HuH-7.5 (cell line): ENCODE measurements at regions not wholly inside any gene's neighbourhood (a gene's known extent, or its start where the extent isn't known, plus 50 kb on each side); places are given as distances from the start of the nearest gene placed in this dataset.
A peak's percentile ranks its signal among the peaks of the same experiment; 100 is the strongest.

Experiments used
- DNase-seq: peaks from one replicate; pipeline ENCODE4 v3.0.0; 2011; ENCODE audit warnings: low spot score

DNA sequence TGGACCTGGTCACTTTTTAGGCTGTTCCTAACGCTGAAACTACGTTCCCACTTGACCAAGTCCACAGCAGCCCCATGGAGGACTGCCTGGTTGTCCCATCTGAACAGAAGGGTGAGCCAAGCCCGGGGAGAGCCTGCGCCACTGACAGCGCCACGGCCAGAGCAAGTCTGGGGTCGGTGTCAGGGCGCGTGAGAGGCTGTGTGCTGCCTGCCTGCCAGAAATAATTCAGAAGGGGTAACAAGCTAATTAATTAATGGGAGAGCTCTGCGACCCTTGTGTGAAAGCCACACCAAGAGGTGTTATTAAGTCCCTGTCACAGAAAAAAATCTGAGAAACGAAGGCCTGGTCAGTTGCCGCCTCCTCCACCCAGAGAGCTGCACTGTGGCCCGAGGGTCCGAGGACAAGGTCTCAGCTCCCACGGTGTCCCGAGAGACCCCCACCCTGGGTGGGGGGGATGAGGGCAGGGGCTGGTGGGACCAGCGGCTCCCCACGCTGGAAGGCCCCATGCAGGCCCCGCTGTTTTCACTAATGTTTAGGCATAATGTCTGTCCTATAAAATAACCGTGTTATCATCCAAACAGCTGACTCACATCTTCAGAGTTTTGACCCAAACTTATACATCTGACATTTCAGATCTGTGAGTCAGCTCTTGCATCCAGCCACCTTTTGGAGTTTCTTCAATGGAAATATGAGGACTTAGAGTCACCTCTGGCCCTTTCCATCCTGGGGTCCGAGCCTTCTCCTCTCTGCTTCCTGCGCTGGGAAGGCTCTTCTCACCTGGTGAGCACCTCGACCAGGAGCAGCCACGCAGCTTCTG, 58.5 kb downstream of the DLL1 start:
- DNase-seq, result no peak

DNA sequence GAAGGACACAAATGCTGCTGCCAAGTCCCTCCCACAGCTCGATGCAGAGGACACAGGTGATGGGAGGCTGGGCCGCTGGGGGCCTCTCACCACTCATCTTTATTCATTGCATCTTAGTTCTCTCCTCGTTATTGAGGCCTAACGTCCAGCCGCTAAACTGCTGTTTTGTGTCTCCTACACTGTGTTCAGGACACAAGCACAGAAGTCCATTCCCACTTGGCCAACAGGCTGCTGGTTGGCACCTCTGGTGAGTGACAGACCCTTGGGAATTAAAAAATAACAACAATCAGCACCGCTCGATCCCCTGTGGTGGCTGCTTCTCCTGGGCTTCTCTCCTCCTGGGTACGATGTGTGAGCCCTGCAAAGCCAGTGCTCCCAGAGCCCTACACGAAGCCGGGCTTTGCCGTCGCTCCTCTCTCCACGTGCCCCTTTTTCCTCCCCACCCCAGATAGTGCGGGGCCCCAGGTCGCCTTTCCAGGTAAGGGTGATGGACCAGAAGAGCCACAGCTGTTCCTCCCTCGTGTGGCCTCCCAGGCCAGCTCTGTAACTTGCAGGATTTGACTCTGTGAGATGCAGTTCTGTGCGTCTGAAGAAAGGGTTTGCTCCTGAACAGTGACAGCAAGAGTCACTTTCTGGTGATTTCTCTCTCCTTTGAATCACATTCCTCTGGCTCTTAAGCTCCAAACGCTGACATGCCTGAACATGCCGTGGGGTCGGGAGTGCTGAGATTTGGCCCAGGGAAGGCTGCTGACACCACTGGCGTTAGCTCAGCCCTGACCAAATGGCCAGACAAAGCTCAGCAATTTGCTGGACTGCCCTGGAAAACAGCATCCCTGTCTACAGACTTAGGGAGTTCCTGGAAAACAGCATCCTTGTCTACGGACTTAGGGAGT, 59.3 kb downstream of the DLL1 start:
- DNase-seq, result no peak

- no peak for DNase-seq
Measured at GRCh38 chr6:170230520-170231292, 60.2 kb downstream of the DLL1 start.

- no peak for DNase-seq
Measured at GRCh38 chr6:170229851-170230519, 60.9 kb downstream of the DLL1 start.

DNA sequence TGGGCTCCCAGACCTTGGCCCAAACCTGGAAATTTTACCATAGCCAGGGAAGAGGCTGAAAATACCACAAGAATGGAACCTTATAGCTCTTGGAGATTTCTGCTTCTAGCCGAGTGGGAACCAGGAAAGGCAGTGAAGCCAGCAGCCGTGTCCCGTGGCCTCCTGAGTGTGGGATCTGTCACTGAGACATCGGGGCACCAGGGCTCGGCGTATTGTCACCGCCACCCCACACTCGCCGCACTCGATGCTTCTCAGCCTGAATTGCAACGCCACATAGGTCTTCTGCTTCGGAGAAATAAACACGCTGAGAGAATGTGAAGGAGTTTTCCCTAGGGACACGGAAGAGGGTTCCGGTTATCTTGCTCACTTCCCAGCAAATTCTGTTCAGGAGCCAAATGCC, 61.5 kb downstream of the DLL1 start:
- DNase-seq, result no peak

DNA sequence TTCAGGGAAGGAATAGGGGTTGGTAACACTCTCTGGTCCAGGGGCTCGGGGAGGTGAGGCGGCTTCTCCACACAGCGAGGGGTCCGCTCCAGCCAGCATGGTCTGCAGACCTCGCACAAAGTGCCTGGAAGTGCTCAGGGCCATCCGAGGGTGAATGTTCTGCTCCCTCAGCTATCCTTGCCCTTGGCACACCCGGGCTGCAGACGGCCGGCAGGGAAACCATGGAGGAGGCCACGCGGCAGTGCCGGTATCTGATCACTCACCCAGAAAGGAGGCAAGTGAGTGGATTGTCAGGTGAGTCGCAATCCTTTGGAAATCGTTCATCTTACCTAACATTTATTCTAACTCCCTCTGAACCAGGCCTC, 62.0 kb downstream of the DLL1 start:
- DNase-seq, result no peak

GRCh38 chr6:170227996-170228945, 62.6 kb downstream of the DLL1 start:
- DNase-seq, result no peak

GRCh38 chr6:170227521-170227983, 63.3 kb downstream of the DLL1 start:
- no peak for DNase-seq

- DNase-seq, result no peak
Measured at GRCh38 chr6:170226647-170227046, 64.2 kb downstream of the DLL1 start.

GRCh38 chr6:170225852-170226417, 64.9 kb downstream of the DLL1 start:
- no peak for DNase-seq

DNA sequence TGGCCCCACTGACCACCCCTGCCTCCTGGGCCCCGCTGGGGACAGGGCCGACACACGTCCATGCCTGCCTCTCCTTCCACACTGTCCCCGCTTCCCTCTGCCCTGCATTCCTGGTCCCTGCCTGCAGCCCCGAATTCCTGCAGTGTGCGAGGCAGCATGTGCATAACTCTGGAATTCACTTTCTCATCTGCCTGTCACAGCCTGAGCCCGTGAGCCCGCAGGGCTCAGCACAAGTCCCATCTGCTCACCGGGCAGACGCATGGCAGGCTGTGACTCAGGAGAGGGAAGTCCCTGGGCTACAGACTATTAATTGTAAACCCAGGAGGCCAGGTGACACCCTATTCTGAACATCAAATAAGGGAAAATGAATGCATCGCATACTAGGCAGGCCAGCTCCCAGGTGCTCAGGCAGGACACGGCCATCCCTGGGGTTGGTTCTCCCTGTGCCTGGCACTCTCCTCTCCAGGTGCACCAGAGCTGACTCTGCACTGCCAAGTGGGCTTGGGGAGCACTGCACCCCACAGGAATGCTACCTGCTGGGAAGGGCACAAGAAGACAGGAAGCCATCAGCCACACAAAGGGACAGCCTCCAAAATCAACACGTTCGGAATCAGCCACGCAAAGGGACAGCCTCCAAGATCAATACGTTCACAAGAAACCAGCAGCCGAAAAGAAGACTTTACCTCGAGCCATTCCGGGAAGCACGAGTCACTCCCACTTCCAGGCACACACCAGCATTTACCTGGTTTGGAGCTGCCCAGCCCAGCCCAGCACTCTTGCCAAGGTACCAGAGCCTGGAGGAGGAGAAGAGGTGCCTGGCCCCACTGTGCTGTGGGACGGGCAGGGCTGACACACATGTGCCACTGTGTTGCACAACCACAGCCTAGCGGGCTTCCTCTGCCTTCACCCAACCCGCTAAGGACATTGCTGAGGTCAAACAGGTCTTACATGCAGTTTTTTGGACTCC, 65.9 kb downstream of the DLL1 start:
- DNase-seq, result no peak

DNA sequence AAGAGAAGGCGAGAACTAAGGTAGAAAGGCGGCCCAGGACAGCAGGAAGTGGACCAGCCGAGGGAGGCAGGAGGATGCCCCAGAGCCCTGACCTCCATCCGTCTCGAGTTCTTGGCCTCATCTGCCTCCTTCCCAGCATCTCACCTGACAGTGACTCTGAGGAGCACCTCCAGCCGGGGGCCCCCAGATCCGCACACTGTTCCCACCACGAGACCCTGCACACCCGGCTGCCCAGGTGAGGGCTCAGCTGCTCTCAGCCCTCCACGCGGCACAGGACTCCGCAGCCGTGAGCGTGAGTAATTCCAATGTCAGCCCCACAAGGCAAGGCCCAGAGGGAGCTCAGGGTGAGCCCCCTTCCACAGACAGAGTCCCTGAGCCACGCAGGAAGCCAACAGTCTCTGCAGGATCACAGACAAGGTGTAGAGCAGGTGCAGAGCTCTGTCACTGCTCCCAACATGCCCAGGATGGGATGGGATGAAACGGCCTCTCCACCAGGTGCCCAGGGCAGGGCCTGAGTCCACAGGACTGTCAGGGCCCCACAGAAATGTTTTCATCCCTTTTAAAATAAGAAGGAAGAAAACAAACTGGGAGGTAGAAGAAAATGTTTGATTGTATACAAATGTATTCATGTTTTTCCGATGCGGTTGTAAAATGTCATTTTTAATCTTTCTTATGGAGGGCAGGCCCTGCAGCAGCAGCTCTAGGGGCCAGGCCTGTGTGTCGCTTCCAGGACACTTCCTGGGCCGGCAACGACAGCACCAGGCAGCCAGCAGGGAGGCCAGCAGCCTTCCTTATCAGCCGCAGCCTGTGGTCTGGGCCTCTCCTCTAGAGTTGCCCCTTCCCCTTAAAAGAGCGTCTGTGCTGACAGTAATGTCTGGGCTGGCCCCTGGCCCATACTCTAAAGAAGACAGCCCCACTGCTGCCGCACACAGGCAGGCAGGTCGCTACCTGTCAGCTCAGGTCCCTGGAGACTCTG, 66.9 kb downstream of the DLL1 start:
- DNase-seq, result no peak

DNA sequence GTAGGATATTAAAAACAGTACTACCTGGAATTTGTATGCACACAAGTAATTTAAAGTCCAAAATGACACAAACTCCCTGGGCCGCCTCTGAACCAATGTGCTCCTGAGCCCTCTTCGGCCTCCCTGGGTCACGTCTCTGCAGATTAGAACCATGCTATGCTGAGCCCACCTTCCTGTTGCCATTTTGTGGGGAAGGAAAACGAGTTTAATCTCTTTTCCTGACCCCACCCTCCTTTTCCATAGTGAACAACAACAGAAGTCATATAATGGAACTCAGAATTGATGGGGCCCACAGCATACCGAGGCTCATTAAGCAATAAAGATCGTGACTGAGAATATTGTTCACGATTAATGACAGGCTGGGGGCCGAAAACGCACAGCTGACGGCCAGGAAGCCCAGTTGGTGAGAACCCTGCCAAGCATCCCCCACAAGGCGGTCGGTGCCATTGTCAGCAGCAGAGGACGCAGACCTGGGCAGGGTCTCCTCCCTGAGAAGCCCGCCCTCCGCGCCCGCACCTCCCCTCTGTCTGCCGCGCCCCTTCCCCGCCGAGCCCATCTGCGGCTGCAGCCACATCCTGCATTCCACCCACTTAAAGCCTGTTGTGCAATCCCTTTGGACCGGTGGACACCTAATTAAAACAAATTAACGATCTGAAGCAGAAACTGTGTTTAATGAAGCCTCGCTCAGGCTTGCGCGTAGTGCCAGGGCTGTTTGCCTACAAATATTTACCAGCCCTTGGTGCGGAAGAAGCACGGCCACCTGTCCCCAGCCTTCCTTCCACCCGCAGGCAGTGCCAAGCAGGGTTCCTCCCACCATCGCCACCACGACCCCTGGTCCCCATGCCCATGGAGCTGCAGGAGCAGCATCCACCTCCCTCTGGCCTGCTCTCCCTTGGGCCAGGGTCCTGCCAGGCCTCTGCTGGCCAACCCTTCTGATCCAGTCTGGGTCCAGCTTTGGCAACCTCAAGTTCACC, 68.1 kb downstream of the DLL1 start:
- peak; percentile 3 for DNase-seq

GRCh38 chr6:170221753-170222400, 69.0 kb downstream of the DLL1 start:
- DNase-seq, result peak; percentile 19

- DNase-seq, result peak; percentile 30
Measured at GRCh38 chr6:170221052-170221752, 69.7 kb downstream of the DLL1 start.
